Stimulated activated CD4-positive, alpha-beta T cell treated with anti-CD3 and anti-CD28 coated beads, TNF-alpha, amount 100 ng/mL, for 48 hours (primary cell): ENCODE measurements at regions not wholly inside any gene's neighbourhood (a gene's known extent, or its start where the extent isn't known, plus 50 kb on each side); places are given as distances from the start of the nearest gene placed in this dataset.
"Not testable (repeated sequence)": the region's sequence is repeated elsewhere in the genome, so short reads cannot be mapped to it uniquely, and the experiment has no call there.

Experiments used
- DNase-seq, 3 donors: peaks; one replicate each; pipeline ENCODE4 v3.0.0-alpha.2; 2020; ENCODE audit warnings: low read depth in 3 of 3

- DNase-seq, result no peak
Observed at GRCh38 chr7:94174375-94174774, 170.2 kb upstream of the BET1 start.

GRCh38 chr7:94174956-94175355 is 170.8 kb upstream of the BET1 start:
- DNase-seq, result no peak

GRCh38 chr7:94176694-94177200 is 172.6 kb upstream of the BET1 start:
- DNase-seq, result no peak

- DNase-seq, result no peak
Observed at GRCh38 chr7:94177441-94177840, 173.3 kb upstream of the BET1 start.

GRCh38 chr7:94178230-94178629 is 174.1 kb upstream of the BET1 start:
- DNase-seq, result no peak

GRCh38 chr7:94179466-94179865 is 175.3 kb upstream of the BET1 start:
- DNase-seq, result no peak

GRCh38 chr7:94182066-94182465 is 177.9 kb upstream of the BET1 start:
- DNase-seq, result no peak

GRCh38 chr7:94182721-94183120 is 178.6 kb upstream of the BET1 start:
- DNase-seq, result no peak

GRCh38 chr7:94183289-94183749 is 179.2 kb upstream of the BET1 start:
- no peak for DNase-seq

- DNase-seq, result no peak
Observed at GRCh38 chr7:94183891-94184290, 179.7 kb upstream of the BET1 start.

- no peak for DNase-seq
Observed at GRCh38 chr7:94188350-94188749, 184.2 kb upstream of the BET1 start.

GRCh38 chr7:94190599-94191061 is 186.5 kb upstream of the BET1 start:
- no peak for DNase-seq

GRCh38 chr7:94194426-94194825 is 190.3 kb upstream of the BET1 start:
- DNase-seq, result not testable (repeated sequence)

GRCh38 chr7:94195201-94195600 is 191.0 kb upstream of the BET1 start:
- DNase-seq, result no peak

GRCh38 chr7:94195813-94196212 is 191.7 kb upstream of the BET1 start:
- no peak for DNase-seq

- DNase-seq, result no peak
Observed at GRCh38 chr7:94205529-94205928, 189.2 kb upstream of the COL1A2 start.

- no peak for DNase-seq
Observed at GRCh38 chr7:94206295-94206694, 188.4 kb upstream of the COL1A2 start.

- DNase-seq, result no peak
Observed at GRCh38 chr7:94212160-94212559, 182.5 kb upstream of the COL1A2 start.

GRCh38 chr7:94216944-94217461 is 177.7 kb upstream of the COL1A2 start:
- DNase-seq, result no peak

GRCh38 chr7:94217766-94218165 is 176.9 kb upstream of the COL1A2 start:
- no peak for DNase-seq

GRCh38 chr7:94222516-94222915 is 172.2 kb upstream of the COL1A2 start:
- DNase-seq, result no peak

GRCh38 chr7:94223375-94224084 is 171.2 kb upstream of the COL1A2 start:
- no peak for DNase-seq

GRCh38 chr7:94228223-94228622 is 166.5 kb upstream of the COL1A2 start:
- no peak for DNase-seq
